ENCODE measurements at regions not wholly inside any gene's neighbourhood (a gene's known extent, or its start where the extent isn't known, plus 50 kb on each side); places are given as distances from the start of the nearest gene placed in this dataset.
"Not testable (repeated sequence)": the region's sequence is repeated elsewhere in the genome, so short reads cannot be mapped to it uniquely, and the experiment has no call there.

DNA sequence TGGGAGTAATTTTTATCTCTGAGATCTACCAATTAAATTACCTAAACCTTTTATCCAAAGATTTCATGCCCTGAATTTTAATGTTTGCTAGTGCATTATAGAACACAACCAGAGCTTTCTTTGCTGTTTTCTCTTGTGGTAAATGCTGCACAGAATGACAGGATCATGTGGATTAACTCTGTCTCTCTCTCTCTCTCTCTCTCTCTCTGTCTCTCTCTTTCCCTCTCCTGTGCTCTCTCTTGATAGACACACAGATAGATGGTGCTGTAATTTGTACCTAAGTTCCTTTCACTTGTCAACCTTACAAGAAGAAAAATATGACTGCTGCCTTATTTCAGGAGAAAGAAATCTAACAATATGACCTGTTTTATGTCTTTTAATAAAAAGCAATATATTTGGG, 211.2 kb upstream of the WDFY3 start:
- H3K4me1 ChIP-seq (ENCODE audit: insufficient read depth), result no peaks in the 10 kb centered on the region
- in situ Hi-C loops (cut with MboI), result no loop called here
- H4K20me1 ChIP-seq (ENCODE audit: insufficient read depth), result no peaks in the 10 kb centered on the region
- H3K36me3 ChIP-seq (ENCODE audit: low read depth), result no peaks in the 10 kb centered on the region
- H3K9ac ChIP-seq, result no peak overlapping the region
- H3K27me3 ChIP-seq (replicated peaks; ENCODE audit: insufficient read depth), result no peaks in the 10 kb centered on the region
- no peak overlapping the region for H3K4me3 ChIP-seq
- no peaks in the 10 kb centered on the region for H3K79me2 ChIP-seq (ENCODE audit: insufficient read depth)
- no peak for DNase-seq
- no peak for TF ChIP-seq EZH2 (IDR thresholded peaks at IDR 0.05; ENCODE audit: insufficient read depth, poor library complexity, severe bottlenecking)
- TF ChIP-seq EZH2phosphoT487 (IDR thresholded peaks at IDR 0.05; ENCODE audit: insufficient read depth, low read depth), result no peak
- H3K9me3 ChIP-seq (ENCODE audit: low read depth), result no peaks in the 10 kb centered on the region
- H3K4me2 ChIP-seq (ENCODE audit: unreplicated experiment), result no peak overlapping the region
- H3K9me2 ChIP-seq (ENCODE audit: insufficient read depth), result no peaks in the 10 kb centered on the region
- H3K27ac ChIP-seq, result no peak overlapping the region
- no peaks in the 10 kb centered on the region for H3F3A ChIP-seq (ENCODE audit: insufficient read depth)
- no peak overlapping the region for H2AFZ ChIP-seq

GRCh38 chr4:85180533-85180932, 214.0 kb upstream of the WDFY3 start:
- H3K9ac ChIP-seq, result no peak overlapping the region
- no peaks in the 10 kb centered on the region for H3K79me2 ChIP-seq (ENCODE audit: insufficient read depth)
- no peak for DNase-seq
- H2AFZ ChIP-seq, result no peak overlapping the region
- no peak overlapping the region for H3K4me2 ChIP-seq (ENCODE audit: unreplicated experiment)
- H3K27ac ChIP-seq, result no peak overlapping the region
- WGBS, 2 experiments (ENCODE audit: low coverage in 1 of 2, low lambda C conversion rate in 2 of 2, missing lambda C conversion rate in 2 of 2), result 47% methylated on average over 3 of the region's 3 CpGs
- in situ Hi-C loops (cut with MboI), result no loop called here
- no peaks in the 10 kb centered on the region for H3K36me3 ChIP-seq (ENCODE audit: low read depth)
- no peaks in the 10 kb centered on the region for H4K20me1 ChIP-seq (ENCODE audit: insufficient read depth)
- H3K9me3 ChIP-seq (ENCODE audit: low read depth), result no peaks in the 10 kb centered on the region
- no peaks in the 10 kb centered on the region for H3K27me3 ChIP-seq (replicated peaks; ENCODE audit: insufficient read depth)
- H3K4me3 ChIP-seq, result no peak overlapping the region
- no peaks in the 10 kb centered on the region for H3K4me1 ChIP-seq (ENCODE audit: insufficient read depth)
- H3K9me2 ChIP-seq (ENCODE audit: insufficient read depth), result no peaks in the 10 kb centered on the region
- TF ChIP-seq EZH2 (IDR thresholded peaks at IDR 0.05; ENCODE audit: insufficient read depth, poor library complexity, severe bottlenecking), result no peak
- no peak for TF ChIP-seq EZH2phosphoT487 (IDR thresholded peaks at IDR 0.05; ENCODE audit: insufficient read depth, low read depth)
- H3F3A ChIP-seq (ENCODE audit: insufficient read depth), result no peaks in the 10 kb centered on the region

DNA sequence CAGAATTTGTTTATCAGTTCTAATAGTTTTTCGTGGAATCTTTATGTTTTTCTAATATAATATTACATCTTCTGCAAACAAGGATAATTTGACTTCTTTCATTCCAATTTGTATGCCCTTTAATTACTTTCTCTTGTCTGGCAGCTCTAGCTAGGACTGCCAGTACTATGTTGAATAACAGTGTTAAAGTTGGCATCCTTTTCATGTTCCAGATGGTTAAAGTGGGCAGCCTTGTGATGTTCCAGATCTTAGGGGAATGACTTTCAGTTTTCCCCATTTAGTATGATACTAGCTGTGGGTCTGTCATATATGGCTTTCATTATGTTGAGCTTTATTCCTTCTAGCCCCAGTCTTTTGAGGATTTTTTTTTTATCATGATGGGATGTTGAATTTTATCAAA, 220.6 kb upstream of the WDFY3 start:
- Histone ChIP-seq H3K9ac (no peak overlapping the region), H4K20me1 (ENCODE audit: insufficient read depth) (no peaks in the 10 kb centered on the region), H3K4me2 (ENCODE audit: unreplicated experiment) (no peak overlapping the region), H2AFZ (no peak overlapping the region), H3K9me3 (ENCODE audit: low read depth) (no peaks in the 10 kb centered on the region), H3K4me1 (ENCODE audit: insufficient read depth) (no peaks in the 10 kb centered on the region), H3K4me3 (no peak overlapping the region), H3K9me2 (ENCODE audit: insufficient read depth) (no peaks in the 10 kb centered on the region), H3K27ac (no peak overlapping the region), H3K27me3 (replicated peaks; ENCODE audit: insufficient read depth) (no peaks in the 10 kb centered on the region), H3K79me2 (ENCODE audit: insufficient read depth) (no peaks in the 10 kb centered on the region), H3K36me3 (ENCODE audit: low read depth) (no peaks in the 10 kb centered on the region), H3F3A (ENCODE audit: insufficient read depth) (no peaks in the 10 kb centered on the region)
- in situ Hi-C loops (cut with MboI), result no loop called here
- DNase-seq, result no peak
- WGBS, 2 experiments (ENCODE audit: low coverage in 1 of 2, low lambda C conversion rate in 2 of 2, missing lambda C conversion rate in 2 of 2), result 21 to 29% methylated on average over 1 of the region's 1 CpG
- TF ChIP-seq EZH2phosphoT487 (IDR thresholded peaks at IDR 0.05; ENCODE audit: insufficient read depth, low read depth) (no peak), EZH2 (IDR thresholded peaks at IDR 0.05; ENCODE audit: insufficient read depth, poor library complexity, severe bottlenecking) (no peak)

GRCh38 chr4:85196015-85196414, 229.5 kb upstream of the WDFY3 start:
- H3K9ac ChIP-seq; H3K27ac ChIP-seq; in situ Hi-C loops (cut with MboI); H3K27me3 ChIP-seq (replicated peaks; ENCODE audit: insufficient read depth); H2AFZ ChIP-seq; H3K36me3 ChIP-seq (ENCODE audit: low read depth); H3K4me1 ChIP-seq (ENCODE audit: insufficient read depth); DNase-seq; H3K9me2 ChIP-seq (ENCODE audit: insufficient read depth); H3K4me2 ChIP-seq (ENCODE audit: unreplicated experiment); H3K79me2 ChIP-seq (ENCODE audit: insufficient read depth); H3K9me3 ChIP-seq (ENCODE audit: low read depth); H3F3A ChIP-seq (ENCODE audit: insufficient read depth); H4K20me1 ChIP-seq (ENCODE audit: insufficient read depth); H3K4me3 ChIP-seq: not testable (repeated sequence)
- WGBS, 2 experiments (ENCODE audit: low coverage in 1 of 2, low lambda C conversion rate in 2 of 2, missing lambda C conversion rate in 2 of 2), result 45 to 47% methylated on average over 7 of the region's 7 CpGs

GRCh38 chr4:85200106-85200505, 233.6 kb upstream of the WDFY3 start:
- H3K9me2 ChIP-seq (ENCODE audit: insufficient read depth), result no peaks in the 10 kb centered on the region
- no peaks in the 10 kb centered on the region for H4K20me1 ChIP-seq (ENCODE audit: insufficient read depth)
- no peaks in the 10 kb centered on the region for H3K9me3 ChIP-seq (ENCODE audit: low read depth)
- no peaks in the 10 kb centered on the region for H3K27me3 ChIP-seq (replicated peaks; ENCODE audit: insufficient read depth)
- no peaks in the 10 kb centered on the region for H3K79me2 ChIP-seq (ENCODE audit: insufficient read depth)
- H3K27ac ChIP-seq, result no peak overlapping the region
- H3K9ac ChIP-seq, result no peak overlapping the region
- no peak overlapping the region for H3K4me2 ChIP-seq (ENCODE audit: unreplicated experiment)
- H3K4me1 ChIP-seq (ENCODE audit: insufficient read depth), result no peaks in the 10 kb centered on the region
- H3K4me3 ChIP-seq, result no peak overlapping the region
- in situ Hi-C loops (cut with MboI), result no loop called here
- H2AFZ ChIP-seq, result no peak overlapping the region
- DNase-seq, result no peak
- TF ChIP-seq EZH2phosphoT487 (IDR thresholded peaks at IDR 0.05; ENCODE audit: insufficient read depth, low read depth), result no peak
- TF ChIP-seq EZH2 (IDR thresholded peaks at IDR 0.05; ENCODE audit: insufficient read depth, poor library complexity, severe bottlenecking), result no peak
- H3K36me3 ChIP-seq (ENCODE audit: low read depth), result no peaks in the 10 kb centered on the region
- WGBS, 2 experiments (ENCODE audit: low coverage in 1 of 2, low lambda C conversion rate in 2 of 2, missing lambda C conversion rate in 2 of 2), result 7 to 18% methylated on average over 1 of the region's 1 CpG
- no peaks in the 10 kb centered on the region for H3F3A ChIP-seq (ENCODE audit: insufficient read depth)
